ENCODE measurements at regions not wholly inside any gene's neighbourhood (a gene's known extent, or its start where the extent isn't known, plus 50 kb on each side); places are given as distances from the start of the nearest gene placed in this dataset.

DNA sequence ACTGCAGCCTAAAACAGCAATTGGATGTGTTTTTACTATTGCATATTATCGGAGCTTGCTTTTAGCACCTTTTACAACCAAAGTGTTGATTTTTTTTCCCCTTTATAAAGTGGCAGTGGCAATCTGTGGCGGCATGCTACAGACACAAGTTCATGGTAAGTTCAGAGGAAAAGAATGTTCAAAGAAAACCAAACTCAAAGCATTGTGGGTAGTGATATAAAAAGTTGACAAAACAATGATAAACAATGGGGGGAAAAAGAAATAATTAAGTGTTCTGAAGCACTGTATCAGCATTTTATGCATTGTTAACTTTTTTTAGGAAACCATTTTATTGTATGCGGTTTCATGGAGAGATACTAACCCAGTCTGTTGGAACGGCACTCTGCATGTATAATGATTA lies 492.0 kb upstream of the SOX5 start:
- no peaks in the 10 kb centered on the region for H3K9me3 ChIP-seq (ENCODE audit: low read depth, low read length)
- no peaks in the 10 kb centered on the region for H3K4me1 ChIP-seq (ENCODE audit: insufficient read depth, low read length)
- no peaks in the 10 kb centered on the region for H3K27me3 ChIP-seq (ENCODE audit: insufficient read depth, low read length)
- no peak overlapping the region for H3K4me3 ChIP-seq (ENCODE audit: insufficient read depth, low read length)
- DNase-seq (ENCODE audit: insufficient read length, low spot score, missing footprints): no peak
- no peak overlapping the region for H3K27ac ChIP-seq (ENCODE audit: low read depth, low read length)
- no peak overlapping the region for H3K4me2 ChIP-seq (ENCODE audit: insufficient read depth, low read length)
- no peaks in the 10 kb centered on the region for H3K79me2 ChIP-seq (ENCODE audit: insufficient read depth, low read length)
- no peaks in the 10 kb centered on the region for H4K20me1 ChIP-seq (ENCODE audit: insufficient read depth, low read length)
- H2AFZ ChIP-seq (ENCODE audit: low read length): no peak overlapping the region
- TF ChIP-seq, protein P1, sequence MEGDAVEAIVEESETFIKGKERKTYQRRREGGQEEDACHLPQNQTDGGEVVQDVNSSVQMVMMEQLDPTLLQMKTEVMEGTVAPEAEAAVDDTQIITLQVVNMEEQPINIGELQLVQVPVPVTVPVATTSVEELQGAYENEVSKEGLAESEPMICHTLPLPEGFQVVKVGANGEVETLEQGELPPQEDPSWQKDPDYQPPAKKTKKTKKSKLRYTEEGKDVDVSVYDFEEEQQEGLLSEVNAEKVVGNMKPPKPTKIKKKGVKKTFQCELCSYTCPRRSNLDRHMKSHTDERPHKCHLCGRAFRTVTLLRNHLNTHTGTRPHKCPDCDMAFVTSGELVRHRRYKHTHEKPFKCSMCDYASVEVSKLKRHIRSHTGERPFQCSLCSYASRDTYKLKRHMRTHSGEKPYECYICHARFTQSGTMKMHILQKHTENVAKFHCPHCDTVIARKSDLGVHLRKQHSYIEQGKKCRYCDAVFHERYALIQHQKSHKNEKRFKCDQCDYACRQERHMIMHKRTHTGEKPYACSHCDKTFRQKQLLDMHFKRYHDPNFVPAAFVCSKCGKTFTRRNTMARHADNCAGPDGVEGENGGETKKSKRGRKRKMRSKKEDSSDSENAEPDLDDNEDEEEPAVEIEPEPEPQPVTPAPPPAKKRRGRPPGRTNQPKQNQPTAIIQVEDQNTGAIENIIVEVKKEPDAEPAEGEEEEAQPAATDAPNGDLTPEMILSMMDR (IDR thresholded peaks at IDR 0.05; ENCODE audit: extremely low read depth, low read depth, low read length): no peak
- no peaks in the 10 kb centered on the region for H3K36me3 ChIP-seq (ENCODE audit: insufficient read depth, low read length)

DNA sequence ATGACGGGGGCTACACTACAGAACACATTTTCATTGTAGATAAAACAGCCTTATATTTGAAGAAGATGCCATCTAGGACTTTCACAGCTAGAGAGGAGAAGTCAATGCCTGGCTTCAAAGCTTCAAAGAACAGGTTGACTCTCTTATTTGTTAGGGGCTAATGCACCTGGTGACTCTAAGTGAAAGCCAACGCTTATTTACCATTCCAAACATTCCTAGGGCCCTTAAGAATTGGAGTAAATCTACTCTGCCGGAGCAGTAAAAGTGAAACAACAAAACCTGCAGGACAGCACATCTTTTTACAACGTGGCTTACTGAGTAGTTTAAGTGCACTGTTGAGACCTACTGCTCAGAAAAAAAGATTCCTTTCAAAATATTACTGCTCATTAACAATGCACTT lies 487.2 kb upstream of the SOX5 start:
- no peak for DNase-seq (ENCODE audit: insufficient read length, low spot score, missing footprints)
- no peaks in the 10 kb centered on the region for H3K9me3 ChIP-seq (ENCODE audit: low read depth, low read length)
- no peak overlapping the region for H2AFZ ChIP-seq (ENCODE audit: low read length)

DNA sequence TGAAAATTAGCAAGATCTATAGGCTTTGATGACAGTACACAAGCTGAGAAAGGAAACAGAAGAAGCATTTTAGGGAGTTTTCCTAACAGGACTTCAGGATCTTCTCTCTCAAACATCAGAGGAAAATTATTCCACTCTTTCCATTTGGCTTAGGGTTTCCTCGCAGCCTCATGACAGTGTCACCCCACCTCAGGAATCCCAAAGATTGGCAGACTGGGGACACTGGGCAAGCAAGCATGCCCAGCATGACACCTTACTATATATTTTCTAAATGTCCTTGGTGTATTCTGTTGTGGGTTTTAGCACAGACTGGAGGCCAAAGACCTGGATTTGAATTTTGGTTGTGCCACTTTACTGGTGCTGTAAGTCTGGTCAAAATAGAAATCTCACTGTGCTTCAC lies 482.4 kb upstream of the SOX5 start:
- H3K36me3 ChIP-seq (ENCODE audit: insufficient read depth, low read length): no peaks in the 10 kb centered on the region
- H3K79me2 ChIP-seq (ENCODE audit: insufficient read depth, low read length): no peaks in the 10 kb centered on the region
- H3K4me1 ChIP-seq (ENCODE audit: insufficient read depth, low read length): no peaks in the 10 kb centered on the region
- H4K20me1 ChIP-seq (ENCODE audit: insufficient read depth, low read length): no peaks in the 10 kb centered on the region
- TF ChIP-seq, protein P1 (IDR thresholded peaks at IDR 0.05; ENCODE audit: extremely low read depth, low read depth, low read length): no peak
- H3K27ac ChIP-seq (ENCODE audit: low read depth, low read length): no peak overlapping the region
- peak; percentile 11 for DNase-seq (ENCODE audit: insufficient read length, low spot score, missing footprints)
- no peak overlapping the region for H3K4me2 ChIP-seq (ENCODE audit: insufficient read depth, low read length)
- H3K9me3 ChIP-seq (ENCODE audit: low read depth, low read length): no peaks in the 10 kb centered on the region
- H3K27me3 ChIP-seq (ENCODE audit: insufficient read depth, low read length): no peaks in the 10 kb centered on the region
- no peak overlapping the region for H2AFZ ChIP-seq (ENCODE audit: low read length)
- no peak overlapping the region for H3K4me3 ChIP-seq (ENCODE audit: insufficient read depth, low read length)

More for the DNA sequence above, 487.2 kb upstream of the SOX5 start:
- no peak overlapping the region for H3K4me3 ChIP-seq (ENCODE audit: insufficient read depth, low read length)
- H3K36me3 ChIP-seq (ENCODE audit: insufficient read depth, low read length): no peaks in the 10 kb centered on the region
- TF ChIP-seq, protein P1 (IDR thresholded peaks at IDR 0.05; ENCODE audit: extremely low read depth, low read depth, low read length): no peak
- no peaks in the 10 kb centered on the region for H3K27me3 ChIP-seq (ENCODE audit: insufficient read depth, low read length)
- no peaks in the 10 kb centered on the region for H3K4me1 ChIP-seq (ENCODE audit: insufficient read depth, low read length)
- no peaks in the 10 kb centered on the region for H3K79me2 ChIP-seq (ENCODE audit: insufficient read depth, low read length)
- H4K20me1 ChIP-seq (ENCODE audit: insufficient read depth, low read length): no peaks in the 10 kb centered on the region
- no peak overlapping the region for H3K27ac ChIP-seq (ENCODE audit: low read depth, low read length)
- no peak overlapping the region for H3K4me2 ChIP-seq (ENCODE audit: insufficient read depth, low read length)

DNA sequence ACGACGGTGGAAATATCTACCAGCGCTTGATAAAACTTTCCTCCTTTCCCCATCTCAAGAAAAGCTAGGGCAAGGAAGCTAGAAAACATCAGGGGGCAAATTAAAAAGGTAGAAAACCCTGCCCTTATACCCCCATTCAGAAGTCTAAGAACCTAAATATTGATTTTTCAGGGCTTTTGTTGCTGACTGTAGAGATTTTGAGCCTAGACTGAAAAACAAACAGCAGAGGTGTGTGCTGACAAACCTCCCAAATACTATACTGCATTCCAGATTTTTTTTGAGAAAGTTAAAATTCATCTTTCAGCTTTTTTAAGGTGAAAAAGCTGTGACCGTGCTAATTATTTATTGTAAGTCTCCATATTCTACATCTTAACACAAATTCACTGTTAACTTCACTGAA lies 478.3 kb upstream of the SOX5 start:
- H3K9me3 ChIP-seq (ENCODE audit: low read depth, low read length): no peaks in the 10 kb centered on the region
- no peak for DNase-seq (ENCODE audit: insufficient read length, low spot score, missing footprints)
- H3K79me2 ChIP-seq (ENCODE audit: insufficient read depth, low read length): no peaks in the 10 kb centered on the region
- H4K20me1 ChIP-seq (ENCODE audit: insufficient read depth, low read length): no peaks in the 10 kb centered on the region
- no peaks in the 10 kb centered on the region for H3K4me1 ChIP-seq (ENCODE audit: insufficient read depth, low read length)
- H3K27ac ChIP-seq (ENCODE audit: low read depth, low read length): no peak overlapping the region
- TF ChIP-seq, protein P1 (IDR thresholded peaks at IDR 0.05; ENCODE audit: extremely low read depth, low read depth, low read length): no peak
- H2AFZ ChIP-seq (ENCODE audit: low read length): no peak overlapping the region
- no peak overlapping the region for H3K4me3 ChIP-seq (ENCODE audit: insufficient read depth, low read length)
- no peaks in the 10 kb centered on the region for H3K27me3 ChIP-seq (ENCODE audit: insufficient read depth, low read length)
- no peaks in the 10 kb centered on the region for H3K36me3 ChIP-seq (ENCODE audit: insufficient read depth, low read length)
- no peak overlapping the region for H3K4me2 ChIP-seq (ENCODE audit: insufficient read depth, low read length)
